H9 (cell line): ENCODE measurements at regions not wholly inside any gene's neighbourhood (a gene's known extent, or its start where the extent isn't known, plus 50 kb on each side); places are given as distances from the start of the nearest gene placed in this dataset.

Experiments used
- DNase-seq: peaks from one replicate; pipeline ENCODE4 v3.0.0-alpha.2; 2017
- H2AFZ ChIP-seq: one replicate; pipeline ENCODE4 v1.6.1; 2013; ENCODE audit warnings: mild to moderate bottlenecking, low read length, control low read depth, moderate library complexity
- H2AK5ac ChIP-seq: 2 replicates; pipeline ENCODE4 v1.6.1; 2013; ENCODE audit warnings: low read length, control low read depth, mixed read lengths; ENCODE audit not compliant: insufficient read length
- H2BK120ac ChIP-seq: one replicate; pipeline ENCODE4 v1.6.1; 2013; ENCODE audit warnings: low read depth, mild to moderate bottlenecking, low read length, control low read depth, inconsistent platforms; ENCODE audit not compliant: poor library complexity, severe bottlenecking
- H2BK12ac ChIP-seq: 2 replicates; pipeline ENCODE4 v1.6.1; 2013; ENCODE audit warnings: low read length, control low read depth, mixed read lengths, low read depth; ENCODE audit not compliant: insufficient read length
- H2BK15ac ChIP-seq: 2 replicates; pipeline ENCODE4 v1.6.1; 2013; ENCODE audit warnings: low read depth, low read length, control low read depth
- H2BK20ac ChIP-seq: one replicate; pipeline ENCODE4 v1.6.1; 2013; ENCODE audit warnings: low read depth, mild to moderate bottlenecking, low read length, control low read depth, inconsistent platforms; ENCODE audit not compliant: poor library complexity, severe bottlenecking
- H2BK5ac ChIP-seq: 2 replicates; pipeline ENCODE4 v1.6.1; 2013; ENCODE audit warnings: low read length, control low read depth, mixed read lengths; ENCODE audit not compliant: insufficient read length
- H3K14ac ChIP-seq: 2 replicates; pipeline ENCODE4 v1.6.1; 2013; ENCODE audit warnings: low read length, control low read depth; ENCODE audit not compliant: insufficient read depth
- H3K18ac ChIP-seq: 2 replicates; pipeline ENCODE4 v1.6.1; 2013; ENCODE audit warnings: low read depth, mild to moderate bottlenecking, mixed read lengths, low read length, control low read depth; ENCODE audit not compliant: insufficient read length
- H3K23ac ChIP-seq: 2 replicates; pipeline ENCODE4 v1.6.1; 2013; ENCODE audit warnings: low read length, control low read depth, mixed read lengths, low read depth; ENCODE audit not compliant: insufficient read length
- H3K23me2 ChIP-seq: 2 replicates; pipeline ENCODE4 v1.6.1; 2013; ENCODE audit warnings: low read depth, mild to moderate bottlenecking, mixed read lengths, low read length, control low read depth; ENCODE audit not compliant: insufficient read length, poor library complexity, severe bottlenecking
- H3K27ac ChIP-seq: 2 replicates; pipeline ENCODE4 v1.5.1; 2013; ENCODE audit warnings: low read length, control low read depth, mixed read lengths, low read depth; ENCODE audit not compliant: insufficient read length
- H3K27me3 ChIP-seq: 2 replicates; pipeline ENCODE4 v1.6.1; 2013; ENCODE audit warnings: low read length, control low read depth, inconsistent platforms; ENCODE audit not compliant: insufficient read depth
- H3K4ac ChIP-seq: 2 replicates; pipeline ENCODE4 v1.6.1; 2013; ENCODE audit warnings: low read depth, mild to moderate bottlenecking, control low read depth, inconsistent platforms, low read length, moderate library complexity
- H3K4me1 ChIP-seq: 2 replicates; pipeline ENCODE4 v1.6.1; 2013; ENCODE audit warnings: low read length, control low read depth, inconsistent platforms; ENCODE audit not compliant: insufficient read depth
- H3K4me2 ChIP-seq: 2 replicates; pipeline ENCODE4 v1.6.1; 2013; ENCODE audit warnings: low read length, control low read depth, mixed read lengths; ENCODE audit not compliant: insufficient read length, insufficient read depth
- H3K56ac ChIP-seq: 2 replicates; pipeline ENCODE4 v1.6.1; 2013; ENCODE audit warnings: low read depth, mild to moderate bottlenecking, mixed read lengths, low read length, control low read depth; ENCODE audit not compliant: insufficient read length
- H3K79me1 ChIP-seq: 2 replicates; pipeline ENCODE4 v1.6.1; 2013; ENCODE audit warnings: low read depth, mild to moderate bottlenecking, moderate library complexity, low read length, control low read depth, inconsistent platforms; ENCODE audit not compliant: insufficient read depth, poor library complexity, severe bottlenecking
- H3K79me2 ChIP-seq: 2 replicates; pipeline ENCODE4 v1.6.1; 2013; ENCODE audit warnings: low read length, control low read depth, inconsistent platforms; ENCODE audit not compliant: insufficient read depth
- H3K9ac ChIP-seq: 2 replicates; pipeline ENCODE4 v1.6.1; 2013; ENCODE audit warnings: low read length, control low read depth, mixed read lengths; ENCODE audit not compliant: insufficient read length; ENCODE audit errors: extremely low read depth
- H3K9me3 ChIP-seq: one replicate; pipeline ENCODE4 v1.6.1; 2013; ENCODE audit warnings: low read depth, low read length, inconsistent platforms; ENCODE audit not compliant: control insufficient read depth
- H3T11ph ChIP-seq: one replicate; pipeline ENCODE4 v1.6.1; 2013; ENCODE audit warnings: mild to moderate bottlenecking, low read length, control low read depth, inconsistent platforms
- H4K20me1 ChIP-seq: one replicate; pipeline ENCODE4 v1.6.1; 2013; ENCODE audit not compliant: control insufficient read depth, insufficient read length, insufficient read depth
- H4K5ac ChIP-seq: 2 replicates; pipeline ENCODE4 v1.6.1; 2013; ENCODE audit warnings: low read depth, mild to moderate bottlenecking, mixed read lengths, low read length, control low read depth; ENCODE audit not compliant: insufficient read length
- H4K8ac ChIP-seq: replicated peaks from 2 replicates; pipeline ENCODE4 v1.6.1; 2013; ENCODE audit warnings: low read length, control low read depth, mixed read lengths, low read depth; ENCODE audit not compliant: insufficient read length
- H4K91ac ChIP-seq: 2 replicates; pipeline ENCODE4 v1.6.1; 2013; ENCODE audit warnings: low read depth, mild to moderate bottlenecking, moderate library complexity, mixed read lengths, low read length, control low read depth; ENCODE audit not compliant: insufficient read length
- H3K27ac Mint-ChIP-seq, 3 experiments: 2 replicates in 2 of 3; 3 replicates in 1 of 3; pipeline ENCODE4 v1.8.0; 2020 to 2021; ENCODE audit warnings: mixed read lengths in 3 of 3, mild to moderate bottlenecking in 1 of 3, moderate library complexity in 1 of 3
- H3K27me3 Mint-ChIP-seq: 2 replicates; pipeline ENCODE4 v1.8.0; 2021; ENCODE audit warnings: low read depth, mild to moderate bottlenecking, moderate library complexity, mixed read lengths
- H3K36me3 Mint-ChIP-seq, 3 experiments: 2 replicates in 2 of 3; 3 replicates in 1 of 3; pipeline ENCODE4 v1.8.0; 2020 to 2021; ENCODE audit warnings: low read depth in 3 of 3, mixed read lengths in 3 of 3; ENCODE audit not compliant: insufficient read depth in 1 of 3
- H3K4me1 Mint-ChIP-seq, 2 experiments: 2 replicates each; pipeline ENCODE4 v1.8.0; 2020; ENCODE audit warnings: mixed read lengths in 2 of 2
- H3K4me3 Mint-ChIP-seq, 2 experiments: 2 replicates in 1 of 2; 3 replicates in 1 of 2; pipeline ENCODE4 v1.8.0; 2020 to 2021; ENCODE audit warnings: mild to moderate bottlenecking in 2 of 2, mixed read lengths in 2 of 2, moderate library complexity in 1 of 2
- H3K9me3 Mint-ChIP-seq, 2 experiments: 2 replicates in 1 of 2; 3 replicates in 1 of 2; pipeline ENCODE4 v1.8.0; 2020; ENCODE audit warnings: mild to moderate bottlenecking in 2 of 2, mixed read lengths in 2 of 2, moderate library complexity in 1 of 2
- WGBS: extraction: QIAGEN DNeasy Blood & Tissue Kit; methylation state at CpG from one replicate; pipeline ENCODE4 v1.1.7; 2013; ENCODE audit warnings: missing lambda C conversion rate, low lambda C conversion rate, mixed read lengths; ENCODE audit not compliant: insufficient read length; ENCODE audit errors: extremely low coverage; 5-methylcytosine and 5-hydroxymethylcytosine counted together
- TF ChIP-seq, protein P1 (sequence below): fragments of 200-600 bp; sonication (generic); conservative IDR thresholded peaks from 3 replicates; pipeline ENCODE4 v1.8.0; 2021; ENCODE audit warnings: antibody characterized with exemption, mild to moderate bottlenecking

DNA sequence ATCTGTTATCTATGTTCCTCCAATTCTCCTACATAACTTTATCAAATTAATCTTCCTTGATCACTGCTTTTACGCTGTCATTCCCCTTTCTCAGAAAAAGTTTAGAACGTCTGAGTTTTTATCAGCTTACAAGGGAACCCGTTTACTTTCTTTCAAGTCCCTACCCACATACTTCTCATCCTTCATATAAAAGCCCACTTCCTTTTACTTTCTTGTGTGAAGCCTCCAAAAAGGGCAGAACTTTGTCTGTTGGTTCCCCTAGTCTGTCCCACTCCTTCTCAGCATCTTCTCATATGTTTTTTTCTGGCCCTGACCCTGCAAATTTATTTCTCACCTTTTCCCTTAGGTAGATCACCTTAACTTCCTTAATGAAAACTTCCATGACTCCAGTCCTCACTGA is 106.1 kb downstream of the TFAP2B start:
- Histone ChIP-seq H3K27ac (no peak overlapping the region), H2AK5ac (no peak overlapping the region), H2BK12ac (no peak overlapping the region), H3K56ac (no peak overlapping the region), H4K20me1 (no peaks in the 10 kb centered on the region), H2BK15ac (no peak overlapping the region), H2BK5ac (no peak overlapping the region), H3K23ac (no peak overlapping the region), H4K5ac (no peak overlapping the region), H2BK120ac (no peak overlapping the region), H3K9me3 (no peaks in the 10 kb centered on the region), H4K8ac (no peak overlapping the region), H3T11ph (no peak overlapping the region), H3K79me2 (no peaks in the 10 kb centered on the region), H3K18ac (no peak overlapping the region), H3K4me1 (no peaks in the 10 kb centered on the region; the same call in 1 of the 2 replicates), H3K79me1 (no peaks in the 10 kb centered on the region), H3K9ac (no peak overlapping the region), H3K23me2 (no peaks in the 10 kb centered on the region), H3K14ac (no peak overlapping the region), H2AFZ (no peak overlapping the region), H3K27me3 (no peaks in the 10 kb centered on the region), H4K91ac (no peak overlapping the region), H2BK20ac (no peak overlapping the region), H3K4ac (no peak overlapping the region), H3K4me2 (no peak overlapping the region)
- Mint-ChIP-seq H3K36me3 (peaks cover 2 to 25% (median 12%) of the 10 kb centered on the region in 3 experiments; a peak in 6 of 7 replicates), H3K27me3 (no peaks in the 10 kb centered on the region), H3K27ac (no peak overlapping the region), H3K9me3 (peaks cover 16 to 18% of the 10 kb centered on the region in 2 experiments; a peak in 4 of 5 replicates), H3K4me3 (no peak overlapping the region), H3K4me1 (peaks cover 5 to 10% of the 10 kb centered on the region in 2 experiments)
- TF ChIP-seq, protein P1, sequence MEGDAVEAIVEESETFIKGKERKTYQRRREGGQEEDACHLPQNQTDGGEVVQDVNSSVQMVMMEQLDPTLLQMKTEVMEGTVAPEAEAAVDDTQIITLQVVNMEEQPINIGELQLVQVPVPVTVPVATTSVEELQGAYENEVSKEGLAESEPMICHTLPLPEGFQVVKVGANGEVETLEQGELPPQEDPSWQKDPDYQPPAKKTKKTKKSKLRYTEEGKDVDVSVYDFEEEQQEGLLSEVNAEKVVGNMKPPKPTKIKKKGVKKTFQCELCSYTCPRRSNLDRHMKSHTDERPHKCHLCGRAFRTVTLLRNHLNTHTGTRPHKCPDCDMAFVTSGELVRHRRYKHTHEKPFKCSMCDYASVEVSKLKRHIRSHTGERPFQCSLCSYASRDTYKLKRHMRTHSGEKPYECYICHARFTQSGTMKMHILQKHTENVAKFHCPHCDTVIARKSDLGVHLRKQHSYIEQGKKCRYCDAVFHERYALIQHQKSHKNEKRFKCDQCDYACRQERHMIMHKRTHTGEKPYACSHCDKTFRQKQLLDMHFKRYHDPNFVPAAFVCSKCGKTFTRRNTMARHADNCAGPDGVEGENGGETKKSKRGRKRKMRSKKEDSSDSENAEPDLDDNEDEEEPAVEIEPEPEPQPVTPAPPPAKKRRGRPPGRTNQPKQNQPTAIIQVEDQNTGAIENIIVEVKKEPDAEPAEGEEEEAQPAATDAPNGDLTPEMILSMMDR, result no peak
- WGBS, result no CpG with 5 or more reads among the region's 3 CpGs
- DNase-seq, result no peak
